HG02610 (cell line): ENCODE measurements at regions not wholly inside any gene's neighbourhood (a gene's known extent, or its start where the extent isn't known, plus 50 kb on each side); places are given as distances from the start of the nearest gene placed in this dataset.
"Not testable (repeated sequence)": the region's sequence is repeated elsewhere in the genome, so short reads cannot be mapped to it uniquely, and the experiment has no call there.

ENCODE experiments used
- ATAC-seq: cut with Tn5 transposase; IDR thresholded peaks from one replicate; pipeline ENCODE4 v1.9.1; 2021; ENCODE audit warnings: mild to moderate bottlenecking, moderate library complexity; ENCODE audit not compliant: unreplicated experiment

GRCh38 chr5:158039911-158040347, 181.0 kb upstream of the CLINT1 start:
- peak; percentile 95 for ATAC-seq

- ATAC-seq, result peak; percentile 35
Observed at GRCh38 chr5:158039441-158039840, 180.5 kb upstream of the CLINT1 start.

DNA sequence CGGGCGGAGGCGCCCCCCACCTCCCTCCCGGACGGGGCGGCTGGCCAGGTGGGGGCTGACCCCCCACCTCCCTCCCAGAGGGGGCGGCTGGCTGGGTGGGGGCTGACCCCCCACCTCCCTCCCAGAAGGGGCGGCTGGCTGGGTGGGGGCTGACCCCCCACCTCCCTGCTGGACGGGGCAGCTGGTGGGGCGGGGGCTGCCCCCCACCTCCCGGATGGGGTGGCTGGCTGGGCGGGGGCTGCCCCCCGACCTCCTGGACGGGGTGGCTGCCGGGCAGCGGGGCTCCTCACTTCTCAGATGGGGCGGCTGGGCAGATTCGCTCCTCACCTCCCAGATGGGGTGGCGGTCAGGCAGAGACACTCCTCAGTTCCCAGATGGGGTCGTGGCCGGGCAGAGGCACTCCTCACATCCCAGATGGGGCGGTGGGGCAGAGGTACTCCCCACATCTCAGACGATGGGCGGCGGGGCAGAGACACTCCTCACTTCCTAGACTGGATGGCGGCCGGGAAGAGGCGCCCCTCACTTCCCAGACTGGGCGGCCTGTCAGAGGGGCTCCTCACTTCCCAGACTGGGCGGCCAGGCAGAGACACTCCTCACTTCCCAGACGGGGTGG, 178.1 kb upstream of the CLINT1 start:
- not testable (repeated sequence) for ATAC-seq

DNA sequence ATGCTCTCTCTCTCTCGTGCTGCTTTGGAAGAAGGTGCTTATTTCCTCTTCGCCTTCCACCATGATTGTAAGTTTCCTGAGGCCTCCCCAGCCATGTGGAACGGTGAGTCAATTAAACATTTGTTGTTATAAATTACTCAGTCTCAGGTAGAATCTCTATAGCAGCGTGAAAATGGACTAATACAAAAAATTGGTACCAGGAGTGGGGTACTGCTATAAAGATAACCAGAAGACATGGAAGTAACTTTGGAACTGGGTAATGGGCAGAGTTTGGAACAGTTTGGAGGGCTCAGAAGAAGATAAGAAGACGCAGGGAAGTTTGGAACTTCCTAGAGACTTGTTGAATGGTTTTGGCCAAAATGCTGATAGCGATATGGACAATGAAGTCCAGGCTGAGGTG, 175.6 kb upstream of the CLINT1 start:
- ATAC-seq, result not testable (repeated sequence)

- no peak for ATAC-seq
Observed at GRCh38 chr5:158033724-158034123, 174.8 kb upstream of the CLINT1 start.

GRCh38 chr5:158033076-158033475, 174.1 kb upstream of the CLINT1 start:
- no peak for ATAC-seq

DNA sequence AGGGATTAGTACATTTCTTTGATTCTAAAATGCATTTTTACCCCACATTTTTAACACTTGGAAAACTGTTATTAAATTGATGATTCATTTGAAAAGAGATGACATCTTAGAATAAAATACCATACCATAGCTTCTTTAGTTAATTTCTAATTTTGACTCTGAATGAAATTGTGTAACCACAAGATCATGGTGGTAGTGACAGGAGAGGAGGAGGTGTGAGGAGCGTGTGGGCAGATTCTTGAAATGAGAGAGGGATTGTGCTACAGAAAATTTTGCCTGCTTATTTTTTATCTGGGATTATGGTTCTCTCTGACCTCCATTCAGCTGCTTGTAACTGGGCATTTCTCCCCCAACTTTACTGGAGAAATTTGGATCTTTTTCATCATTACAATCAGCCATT, 173.3 kb upstream of the CLINT1 start:
- ATAC-seq, result no peak

- no peak for ATAC-seq
Observed at GRCh38 chr5:158027806-158028775, 169.1 kb upstream of the CLINT1 start.

GRCh38 chr5:158026304-158027031, 167.5 kb upstream of the CLINT1 start:
- ATAC-seq, result no peak

DNA sequence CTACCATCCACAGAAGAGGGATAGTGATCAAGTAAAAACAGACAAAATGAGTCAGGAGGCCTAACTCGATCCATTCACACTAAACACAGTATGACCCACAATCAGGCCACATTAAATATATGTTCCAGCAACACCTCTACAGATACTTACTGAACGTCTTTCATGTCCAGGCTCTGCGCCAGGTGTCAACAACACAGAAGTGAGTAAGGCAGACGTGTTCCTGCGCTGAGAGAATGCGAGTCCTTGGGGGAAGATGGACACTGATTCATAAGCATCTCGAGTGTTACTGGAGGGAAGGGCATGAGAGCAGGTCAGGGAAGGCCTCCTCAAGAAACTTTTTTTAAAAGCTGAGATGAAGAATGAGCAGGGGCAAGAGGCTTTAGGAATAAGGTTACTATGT, 164.3 kb upstream of the CLINT1 start:
- no peak for ATAC-seq

DNA sequence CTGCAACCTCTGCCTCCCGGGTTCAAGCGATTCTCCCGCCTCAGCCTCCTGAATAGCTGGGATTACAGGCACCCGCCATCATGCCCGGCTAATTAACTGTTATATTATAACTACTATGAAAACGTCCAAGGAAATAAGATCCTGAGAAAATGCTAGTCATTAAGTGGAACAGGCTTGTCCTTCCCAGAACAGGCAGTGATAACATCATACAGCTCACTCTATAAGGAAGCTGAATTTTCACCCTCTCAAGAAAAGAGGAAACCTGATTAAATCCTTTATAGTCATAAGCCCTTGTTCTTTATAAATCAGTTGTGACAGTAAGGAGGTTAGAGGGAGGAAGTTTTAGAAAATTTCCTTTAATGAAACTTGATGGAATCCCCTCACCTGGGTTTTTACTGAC, 163.9 kb upstream of the CLINT1 start:
- ATAC-seq, result no peak

DNA sequence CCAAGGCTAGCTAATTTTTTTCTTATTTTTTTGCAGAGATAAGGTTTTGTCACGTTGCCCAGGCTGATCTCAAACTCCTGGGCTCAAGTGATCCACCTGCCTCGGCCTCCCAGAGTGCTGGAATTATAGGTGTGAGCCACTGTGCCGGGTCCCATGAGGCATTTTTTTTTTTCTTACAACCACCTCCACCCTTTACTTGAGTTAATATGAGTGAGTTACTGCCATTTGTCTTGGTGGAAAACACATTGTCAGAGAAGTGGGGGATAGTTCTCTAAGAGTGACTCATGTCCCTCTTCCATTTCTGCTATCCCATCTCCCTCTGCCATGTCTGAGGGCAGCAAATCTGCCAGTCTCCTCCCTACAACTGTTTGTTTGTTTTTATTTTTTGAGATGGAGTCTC, 163.4 kb upstream of the CLINT1 start:
- ATAC-seq, result no peak

DNA sequence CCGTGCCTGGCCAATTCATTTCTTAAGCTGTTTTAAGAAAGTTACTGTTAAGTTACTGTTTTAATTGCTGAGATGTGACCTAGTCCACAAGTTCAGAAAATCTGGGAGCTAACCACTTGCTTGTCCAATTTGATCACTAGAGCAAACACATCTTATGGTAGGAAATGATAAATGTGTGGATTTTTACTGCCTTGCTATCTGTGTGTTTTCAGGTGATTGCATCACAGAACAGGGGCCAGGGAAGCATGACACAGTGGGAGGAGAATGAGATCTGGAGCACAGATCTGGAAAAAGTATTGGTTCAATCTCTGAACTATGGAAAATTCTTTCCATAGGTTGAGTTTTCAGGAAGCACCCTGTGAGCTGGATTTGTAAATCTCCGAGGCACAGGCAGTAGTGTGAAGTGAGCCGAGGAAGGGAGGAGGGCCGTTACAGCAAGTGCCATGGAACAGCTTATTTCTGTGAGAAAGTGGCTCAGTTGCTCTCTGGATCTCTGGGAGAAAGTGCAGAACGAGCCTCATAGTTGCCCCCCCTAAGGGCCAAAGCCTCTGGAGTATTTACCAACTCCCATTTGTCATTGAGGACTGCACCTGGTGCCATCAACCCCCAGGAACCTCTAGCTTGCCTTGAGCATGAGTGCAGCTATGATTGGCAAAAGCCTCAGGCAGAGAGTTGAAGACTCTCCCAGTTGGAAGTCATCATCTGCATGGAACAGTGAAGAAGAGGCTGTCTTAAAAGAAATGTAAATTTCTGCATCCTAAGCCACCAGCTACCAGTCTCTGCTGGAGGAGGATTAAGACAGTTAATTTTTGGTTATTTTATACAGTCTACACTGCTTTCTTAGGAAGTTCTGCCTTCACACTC, 161.8 kb upstream of the CLINT1 start:
- no peak for ATAC-seq

- no peak for ATAC-seq
Observed at GRCh38 chr5:158017469-158017868, 158.5 kb upstream of the CLINT1 start.

DNA sequence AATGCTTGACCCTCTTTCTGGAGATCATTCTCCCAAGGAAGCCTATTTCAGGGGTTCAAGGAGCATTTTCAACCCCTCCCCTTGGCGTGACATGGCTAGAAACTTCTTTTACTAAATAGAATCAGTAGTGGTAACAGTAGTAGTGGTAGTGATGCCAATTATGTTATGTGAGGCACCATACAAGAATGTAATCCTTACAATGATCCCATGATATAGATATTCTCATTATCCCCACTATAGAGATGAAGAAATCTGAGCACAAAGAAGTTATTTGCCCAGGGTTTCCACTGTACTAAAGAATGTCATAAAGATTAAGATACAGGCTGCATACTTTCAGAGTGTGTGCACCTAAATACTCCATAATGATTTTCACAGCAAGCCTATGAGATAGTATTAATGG, 155.4 kb upstream of the CLINT1 start:
- no peak for ATAC-seq

DNA sequence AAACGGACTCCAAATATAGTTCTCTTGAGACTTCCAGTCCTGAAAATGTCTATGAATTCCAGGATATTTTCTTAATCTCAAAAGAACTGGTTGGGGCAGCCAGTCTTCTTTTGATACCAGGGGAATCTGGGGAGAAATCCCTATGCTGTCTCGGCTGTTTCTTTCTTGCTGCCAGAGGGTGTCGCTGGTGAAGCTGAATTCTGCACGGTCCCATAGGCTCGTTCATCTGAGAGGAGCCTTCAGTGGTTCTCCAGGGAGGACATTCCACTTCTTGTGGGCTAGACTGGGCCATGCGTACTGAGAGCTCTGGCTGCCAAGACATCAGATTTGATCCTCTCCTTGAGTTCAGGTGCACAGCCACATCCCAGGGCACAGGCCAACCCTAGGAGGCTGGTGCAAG, 155.0 kb upstream of the CLINT1 start:
- no peak for ATAC-seq

GRCh38 chr5:158013303-158013702, 154.4 kb upstream of the CLINT1 start:
- ATAC-seq, result no peak

GRCh38 chr5:158011422-158011821, 152.5 kb upstream of the CLINT1 start:
- no peak for ATAC-seq

DNA sequence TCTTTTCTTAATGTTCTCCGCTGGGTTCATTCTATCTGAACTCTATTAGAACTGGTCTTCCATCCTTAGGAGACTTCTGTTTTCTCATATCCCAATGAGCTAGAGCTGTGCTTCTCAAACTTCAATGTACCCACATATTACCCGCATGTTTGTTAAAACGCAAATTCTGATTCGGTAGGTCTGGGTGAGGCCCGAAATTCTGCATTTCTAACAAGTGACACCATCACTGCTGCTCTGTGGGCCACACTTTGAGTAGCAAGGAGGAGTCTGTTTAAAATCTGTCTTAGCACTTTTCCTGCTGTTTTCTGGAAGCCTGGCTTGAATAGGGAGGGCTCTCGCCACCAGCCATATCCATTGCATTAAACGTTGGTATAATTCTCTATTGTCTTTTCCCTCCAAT, 151.9 kb upstream of the CLINT1 start:
- ATAC-seq, result no peak

DNA sequence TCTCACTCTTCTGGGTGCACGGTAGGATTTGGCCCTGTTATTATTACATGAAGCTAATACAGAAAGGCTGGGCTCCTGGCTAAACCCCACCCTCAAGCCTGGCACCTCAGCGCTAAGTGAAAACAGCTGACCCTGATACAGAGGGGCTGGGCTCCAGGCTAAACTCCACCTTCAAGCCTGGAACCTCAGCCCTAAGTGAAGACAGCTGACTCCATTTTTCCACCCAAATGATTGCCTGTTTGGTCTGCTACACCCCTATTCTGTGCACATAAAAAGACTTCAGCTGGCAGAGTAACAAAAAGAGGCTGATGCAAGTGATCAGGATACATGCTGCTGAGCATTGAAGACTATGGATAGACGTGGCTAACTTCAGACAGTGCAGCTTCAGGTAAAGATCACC, 148.4 kb upstream of the CLINT1 start:
- ATAC-seq, result no peak

DNA sequence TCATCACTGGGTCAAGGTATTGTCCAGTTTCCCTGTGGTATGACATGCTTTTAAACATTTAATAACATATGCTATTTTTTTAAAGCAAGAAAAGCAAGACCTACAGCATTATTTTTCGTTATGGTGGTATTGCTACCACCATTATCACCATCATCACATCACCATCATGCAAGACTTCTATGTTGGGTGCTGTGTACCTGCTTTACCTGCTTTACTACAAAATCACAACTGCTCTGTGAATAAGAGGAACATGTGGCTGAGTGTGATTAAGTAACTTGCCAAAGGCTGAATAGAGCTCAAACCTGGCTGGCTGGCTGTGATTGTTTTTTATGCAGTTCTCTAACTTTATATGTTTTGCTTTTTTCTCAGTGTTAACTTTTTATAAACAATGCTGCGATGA, 140.8 kb upstream of the CLINT1 start:
- ATAC-seq, result no peak
